CD1c-positive myeloid dendritic cell (primary cell): ENCODE measurements at regions not wholly inside any gene's neighbourhood (a gene's known extent, or its start where the extent isn't known, plus 50 kb on each side); places are given as distances from the start of the nearest gene placed in this dataset.
"Not testable (repeated sequence)": the region's sequence is repeated elsewhere in the genome, so short reads cannot be mapped to it uniquely, and the experiment has no call there.

Source experiments
- DNase-seq: peaks from one replicate; pipeline ENCODE4 v3.0.0-alpha.2; 2016; ENCODE audit errors: extremely low spot score

DNA sequence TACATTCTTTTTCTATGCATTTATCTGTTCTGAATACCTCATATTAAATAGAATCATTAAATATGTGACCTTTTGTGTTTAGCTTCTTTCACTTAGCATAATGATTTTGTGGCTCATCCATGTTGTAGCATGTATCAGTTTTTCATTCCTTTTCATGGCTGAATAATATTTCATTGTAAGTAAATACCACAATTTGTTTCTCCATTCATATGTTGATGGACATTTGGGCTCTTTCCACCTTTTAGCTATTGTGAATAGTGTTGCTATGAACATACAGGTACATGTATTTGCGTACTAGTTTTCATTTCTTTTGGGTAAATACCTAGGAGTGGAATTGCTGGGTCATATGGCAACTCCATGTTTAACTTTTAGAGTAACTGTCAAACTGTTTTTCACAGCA, 85.1 kb downstream of the GNL3L start:
- no peak for DNase-seq

DNA sequence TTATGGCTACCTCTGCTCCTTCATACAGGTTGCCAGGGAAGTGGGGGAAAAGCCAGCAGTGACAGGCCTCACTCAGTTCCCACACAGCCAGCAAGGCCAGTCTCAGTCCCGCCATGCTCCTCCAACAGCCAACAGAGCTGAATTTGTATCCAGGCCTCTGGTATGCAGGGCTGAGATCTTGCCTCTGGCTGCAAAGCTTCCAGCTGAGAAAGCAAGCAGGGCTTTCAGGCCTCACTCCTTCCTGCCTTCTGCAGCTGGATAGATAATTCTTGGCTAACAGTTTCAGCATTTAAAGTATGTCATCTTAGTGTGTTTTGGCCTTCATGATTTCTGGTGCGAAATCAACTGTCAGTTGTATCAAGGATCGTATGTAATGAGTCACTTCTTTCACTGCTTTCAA, 103.6 kb downstream of the GNL3L start:
- no peak for DNase-seq

GRCh38 chrX:54639018-54639345, 109.0 kb downstream of the GNL3L start:
- no peak for DNase-seq

DNA sequence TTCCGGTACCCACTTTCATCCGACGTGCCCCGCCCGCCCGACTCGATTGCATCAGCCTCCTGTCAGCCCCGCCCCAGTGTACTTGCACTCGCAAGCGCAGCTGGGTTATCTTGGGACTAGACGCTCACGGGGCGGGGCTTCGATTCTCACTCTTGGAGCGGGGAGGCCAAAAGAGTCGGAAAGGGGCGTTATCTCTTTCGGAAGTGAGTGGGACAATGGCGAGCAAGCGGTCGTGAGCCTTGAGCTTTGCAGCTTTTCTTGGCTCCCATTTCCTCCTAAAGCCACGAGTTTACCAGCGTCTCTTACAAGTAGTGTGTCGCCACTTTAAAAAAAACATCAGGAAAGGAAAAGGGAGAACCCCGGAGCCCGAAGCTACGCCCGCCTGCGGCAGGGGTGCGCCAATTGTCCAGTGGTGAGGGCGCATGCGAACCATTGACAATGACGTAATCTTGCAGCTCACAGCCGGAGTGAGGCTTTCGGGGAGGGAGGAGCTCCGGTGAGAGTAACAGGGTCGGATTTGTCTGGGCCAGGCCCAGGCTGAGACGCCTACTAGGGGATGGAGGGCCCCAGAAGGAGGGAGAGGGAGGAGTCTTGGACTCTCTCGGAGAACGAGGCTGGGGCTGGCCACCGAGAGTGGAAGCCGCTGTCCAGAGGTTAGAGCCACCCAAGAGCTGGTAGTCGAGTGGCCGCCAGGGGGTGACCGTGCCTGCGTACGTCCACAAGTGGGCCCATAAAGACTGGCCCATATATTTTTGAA, 109.5 kb downstream of the GNL3L start:
- DNase-seq = peak; percentile 93

DNA sequence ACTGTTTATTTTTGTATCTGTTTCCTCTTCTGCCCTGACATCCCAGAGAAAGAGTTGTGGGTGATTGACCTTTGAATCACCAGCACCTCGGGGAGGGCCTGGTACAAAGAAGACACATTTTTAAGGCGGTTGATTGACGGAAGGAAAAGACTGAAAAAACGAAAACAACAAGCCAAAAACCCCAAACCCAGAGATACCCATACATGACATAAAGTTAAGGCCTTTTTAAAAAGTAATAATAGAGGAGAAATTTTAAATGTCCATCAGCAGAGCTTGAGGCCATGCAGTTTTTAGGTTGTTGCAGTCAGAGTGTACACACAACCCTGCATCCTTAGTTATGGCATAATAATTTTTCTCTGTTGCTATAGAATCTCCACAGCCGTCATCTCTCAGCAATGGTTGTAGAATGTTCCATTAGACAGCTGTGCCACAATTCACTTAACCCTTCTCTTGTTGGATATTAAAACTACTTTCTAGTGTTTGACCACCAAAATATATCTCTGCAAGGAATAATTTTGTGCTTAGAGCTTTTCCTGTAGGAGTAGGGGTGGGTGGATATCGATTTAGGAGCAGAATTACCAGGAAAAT, 110.2 kb downstream of the GNL3L start:
- DNase-seq = no peak

DNA sequence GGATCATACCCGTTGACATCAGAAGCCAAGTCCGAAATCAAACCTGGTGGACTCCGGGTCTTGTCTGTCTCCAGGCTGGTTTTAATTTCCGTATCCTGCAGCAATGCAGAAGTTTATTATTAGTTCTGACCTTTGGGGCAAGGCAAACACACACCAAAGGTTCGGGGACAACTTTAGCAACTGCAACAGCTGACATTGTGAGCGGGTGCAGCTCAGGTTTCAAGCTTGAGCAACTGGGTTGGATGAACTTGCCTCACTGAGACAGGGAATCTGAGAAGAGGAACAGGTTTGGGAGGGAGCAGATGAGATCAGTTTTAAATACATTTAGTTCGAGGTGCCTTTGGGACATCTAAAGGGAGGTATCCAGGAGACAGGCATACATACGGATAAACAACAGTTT, 110.7 kb downstream of the GNL3L start:
- DNase-seq = no peak

- DNase-seq = no peak
Observed at GRCh38 chrX:54641530-54641929, 111.5 kb downstream of the GNL3L start.

DNA sequence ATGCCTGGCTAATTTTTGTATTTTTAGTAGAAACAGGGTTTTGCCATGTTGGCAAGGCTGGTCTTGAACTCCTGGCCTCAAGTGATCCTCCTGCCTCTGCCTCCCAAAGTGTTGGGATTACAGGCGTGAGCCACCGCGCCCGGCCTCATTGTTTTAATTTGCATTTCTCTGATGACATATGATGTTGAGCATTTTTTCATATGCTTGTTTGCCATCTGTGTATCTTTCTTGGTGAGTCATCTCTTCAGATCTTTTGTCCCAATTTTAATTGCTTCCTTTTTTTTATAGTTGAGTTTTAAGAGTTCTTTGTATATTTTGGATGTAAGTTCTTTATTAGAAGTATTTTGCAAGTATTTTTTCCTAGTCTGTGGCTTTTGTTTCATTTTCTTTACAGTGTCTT, 117.6 kb downstream of the GNL3L start:
- not testable (repeated sequence) for DNase-seq

DNA sequence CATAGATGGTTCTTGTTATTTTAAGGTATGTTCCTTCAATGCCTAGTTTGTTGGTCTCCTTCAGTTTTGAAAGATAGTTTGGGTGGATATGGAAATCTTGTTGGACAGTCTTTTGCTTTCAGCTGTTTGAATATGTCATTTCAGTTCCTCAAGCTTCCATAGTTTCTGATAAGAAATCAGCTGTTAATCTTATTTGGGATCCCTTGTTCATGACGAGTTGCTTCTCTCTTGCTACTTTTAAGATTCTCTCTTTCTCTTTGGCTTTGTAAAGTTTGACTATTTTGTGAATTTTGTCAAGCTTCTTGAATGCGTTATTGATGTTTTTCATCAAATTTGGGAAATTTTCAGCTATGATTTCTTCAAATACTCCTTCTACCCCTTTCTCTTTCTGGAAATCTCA, 129.5 kb downstream of the GNL3L start:
- DNase-seq = no peak

DNA sequence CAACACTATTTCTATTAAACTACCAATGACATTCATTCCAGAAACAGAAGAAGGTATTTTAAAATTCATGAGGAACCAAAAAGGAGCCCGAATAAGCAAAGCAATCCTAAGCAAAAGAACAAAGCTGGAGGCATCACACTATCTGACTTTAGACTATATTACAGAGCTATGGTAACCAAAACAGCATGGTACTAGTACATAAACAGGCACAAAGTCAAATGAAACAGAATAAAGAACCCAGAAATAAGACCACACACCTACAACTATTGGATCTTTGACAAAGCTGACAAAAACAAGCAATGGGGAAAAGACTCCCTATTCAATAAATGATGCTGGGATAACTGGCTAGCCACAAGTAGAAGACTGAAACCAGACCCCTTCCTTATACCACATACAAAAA, 122.3 kb downstream of the ITIH6 start:
- no peak for DNase-seq

GRCh38 chrX:54695231-54695630, 102.8 kb downstream of the ITIH6 start:
- no peak for DNase-seq

GRCh38 chrX:54695816-54696487, 102.1 kb downstream of the ITIH6 start:
- DNase-seq = no peak
